Lower lobe of right lung (tissue), 2 donors: ENCODE measurements at regions not wholly inside any gene's neighbourhood (a gene's known extent, or its start where the extent isn't known, plus 50 kb on each side); places are given as distances from the start of the nearest gene placed in this dataset.
"Not testable (repeated sequence)": the region's sequence is repeated elsewhere in the genome, so short reads cannot be mapped to it uniquely, and the experiment has no call there.

Source experiments
- ATAC-seq, 2 donors: fragments of 200-7000 bp; cut with Tn5 transposase; one replicate each; pipeline ENCODE4 v1.9.1; 2020 to 2022; ENCODE audit warnings: mild to moderate bottlenecking in 2 of 2, moderate library complexity in 2 of 2
- DNase-seq: peaks from one replicate; pipeline ENCODE4 v3.0.0-alpha.2; 2020
- H3K27ac ChIP-seq: fragments of 200-600 bp; one replicate; pipeline ENCODE4 v1.8.0; 2022
- H3K27me3 ChIP-seq: fragments of 200-600 bp; one replicate; pipeline ENCODE4 v1.8.0; 2022; ENCODE audit warnings: low read depth
- H3K36me3 ChIP-seq: fragments of 200-600 bp; one replicate; pipeline ENCODE4 v1.8.0; 2022; ENCODE audit warnings: mild to moderate bottlenecking
- H3K4me1 ChIP-seq: fragments of 200-600 bp; one replicate; pipeline ENCODE4 v1.8.0; 2022
- H3K4me3 ChIP-seq: fragments of 200-600 bp; one replicate; pipeline ENCODE4 v1.8.0; 2022; ENCODE audit warnings: mild to moderate bottlenecking
- H3K9me3 ChIP-seq: fragments of 200-600 bp; one replicate; pipeline ENCODE4 v1.8.0; 2022
- intact Hi-C: fragments of 100-400 bp; cut with DNase I; formaldehyde crosslinking; loops from one replicate; pipeline ENCODE4 v1.11.0; 2022
- TF ChIP-seq, protein P1 (sequence below): fragments of 200-600 bp; IDR thresholded peaks from one replicate; pipeline ENCODE4 v1.8.0; 2022; ENCODE audit warnings: antibody characterized with exemption, mild to moderate bottlenecking
- donor health status: DM: no; HTN: yes; CAD: no; lungs with severe emphysema.

DNA sequence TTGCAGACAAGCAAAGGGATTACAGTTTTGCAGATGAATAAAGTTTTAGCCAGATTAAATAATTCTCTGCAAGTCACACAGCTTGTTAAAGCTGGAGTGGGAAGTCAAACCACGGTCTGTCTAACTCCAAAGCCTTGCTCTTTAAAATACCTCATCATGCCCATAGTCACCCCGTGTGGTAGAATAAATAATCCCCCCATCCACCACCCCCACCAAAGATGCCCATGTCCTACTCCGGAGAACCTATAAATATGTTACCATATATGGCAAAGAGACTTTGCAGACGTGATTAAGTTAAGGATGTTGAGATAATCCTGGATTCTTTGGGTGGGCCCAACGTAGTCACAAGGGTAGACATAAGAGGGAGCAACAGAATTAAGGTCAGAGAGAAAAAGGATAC is 118.7 kb downstream of the BEND2 start:
- Histone ChIP-seq H3K36me3 (no peaks in the 10 kb centered on the region), H3K9me3 (no peaks in the 10 kb centered on the region), H3K4me1 (no peaks in the 10 kb centered on the region), H3K4me3 (no peak overlapping the region), H3K27ac (no peak overlapping the region), H3K27me3 (no peaks in the 10 kb centered on the region)
- TF ChIP-seq, protein P1, sequence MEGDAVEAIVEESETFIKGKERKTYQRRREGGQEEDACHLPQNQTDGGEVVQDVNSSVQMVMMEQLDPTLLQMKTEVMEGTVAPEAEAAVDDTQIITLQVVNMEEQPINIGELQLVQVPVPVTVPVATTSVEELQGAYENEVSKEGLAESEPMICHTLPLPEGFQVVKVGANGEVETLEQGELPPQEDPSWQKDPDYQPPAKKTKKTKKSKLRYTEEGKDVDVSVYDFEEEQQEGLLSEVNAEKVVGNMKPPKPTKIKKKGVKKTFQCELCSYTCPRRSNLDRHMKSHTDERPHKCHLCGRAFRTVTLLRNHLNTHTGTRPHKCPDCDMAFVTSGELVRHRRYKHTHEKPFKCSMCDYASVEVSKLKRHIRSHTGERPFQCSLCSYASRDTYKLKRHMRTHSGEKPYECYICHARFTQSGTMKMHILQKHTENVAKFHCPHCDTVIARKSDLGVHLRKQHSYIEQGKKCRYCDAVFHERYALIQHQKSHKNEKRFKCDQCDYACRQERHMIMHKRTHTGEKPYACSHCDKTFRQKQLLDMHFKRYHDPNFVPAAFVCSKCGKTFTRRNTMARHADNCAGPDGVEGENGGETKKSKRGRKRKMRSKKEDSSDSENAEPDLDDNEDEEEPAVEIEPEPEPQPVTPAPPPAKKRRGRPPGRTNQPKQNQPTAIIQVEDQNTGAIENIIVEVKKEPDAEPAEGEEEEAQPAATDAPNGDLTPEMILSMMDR, result no peak
- ATAC-seq, result no peak
- intact Hi-C loops, result no loop called here
- no peak for DNase-seq

GRCh38 chrX:18101087-18101486 is 119.6 kb downstream of the BEND2 start:
- TF ChIP-seq, protein P1, result no peak
- H3K27ac ChIP-seq, result no peak overlapping the region
- DNase-seq, result no peak
- intact Hi-C loops, result no loop called here
- no peaks in the 10 kb centered on the region for H3K4me1 ChIP-seq
- no peak overlapping the region for H3K4me3 ChIP-seq
- H3K27me3 ChIP-seq, result no peaks in the 10 kb centered on the region
- no peaks in the 10 kb centered on the region for H3K36me3 ChIP-seq
- no peaks in the 10 kb centered on the region for H3K9me3 ChIP-seq
- no peak for ATAC-seq

- Histone ChIP-seq H3K9me3 (no peaks in the 10 kb centered on the region), H3K36me3 (no peaks in the 10 kb centered on the region), H3K4me1 (no peaks in the 10 kb centered on the region), H3K4me3 (no peak overlapping the region), H3K27me3 (no peaks in the 10 kb centered on the region), H3K27ac (no peak overlapping the region)
- no peak for DNase-seq
- intact Hi-C loops, result no loop called here
- no peak for ATAC-seq
- TF ChIP-seq, protein P1, result no peak
Measured at GRCh38 chrX:18099745-18100144, 120.9 kb downstream of the BEND2 start.

DNA sequence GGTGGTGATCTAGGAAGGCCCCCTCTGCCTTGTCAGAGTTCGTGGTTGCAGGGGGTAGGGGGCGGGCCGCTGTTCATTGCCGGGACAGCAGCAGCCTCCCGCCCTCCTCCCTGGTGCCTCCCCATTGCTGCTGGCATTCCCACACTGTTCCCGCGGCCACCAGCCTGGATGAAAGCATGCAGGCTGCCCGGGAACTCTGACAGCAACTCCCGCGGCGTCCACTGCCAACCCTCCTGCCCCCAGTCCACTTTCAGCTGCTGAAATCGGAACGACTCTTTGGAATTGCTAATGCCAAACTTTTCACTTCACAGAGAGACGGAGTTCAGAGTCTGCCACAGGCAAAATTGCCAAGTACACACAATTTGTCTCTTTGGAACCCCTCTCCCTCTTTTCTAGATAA is 121.9 kb downstream of the BEND2 start:
- intact Hi-C loops, result no loop called here
- H3K27me3 ChIP-seq, result no peaks in the 10 kb centered on the region
- H3K4me3 ChIP-seq, result no peak overlapping the region
- H3K27ac ChIP-seq, result no peak overlapping the region
- TF ChIP-seq, protein P1, result no peak
- no peaks in the 10 kb centered on the region for H3K36me3 ChIP-seq
- ATAC-seq (no peak), DNase-seq (no peak)
- H3K9me3 ChIP-seq, result no peaks in the 10 kb centered on the region
- H3K4me1 ChIP-seq, result no peaks in the 10 kb centered on the region

- ATAC-seq (no peak), DNase-seq (no peak)
- no peak overlapping the region for H3K4me3 ChIP-seq
- H3K27ac ChIP-seq, result no peak overlapping the region
- H3K9me3 ChIP-seq, result no peaks in the 10 kb centered on the region
- TF ChIP-seq, protein P1, result no peak
- H3K36me3 ChIP-seq, result no peaks in the 10 kb centered on the region
- intact Hi-C loops, result no loop called here
- no peaks in the 10 kb centered on the region for H3K27me3 ChIP-seq
- no peaks in the 10 kb centered on the region for H3K4me1 ChIP-seq
Measured at GRCh38 chrX:18076434-18076833, 144.3 kb downstream of the BEND2 start.

DNA sequence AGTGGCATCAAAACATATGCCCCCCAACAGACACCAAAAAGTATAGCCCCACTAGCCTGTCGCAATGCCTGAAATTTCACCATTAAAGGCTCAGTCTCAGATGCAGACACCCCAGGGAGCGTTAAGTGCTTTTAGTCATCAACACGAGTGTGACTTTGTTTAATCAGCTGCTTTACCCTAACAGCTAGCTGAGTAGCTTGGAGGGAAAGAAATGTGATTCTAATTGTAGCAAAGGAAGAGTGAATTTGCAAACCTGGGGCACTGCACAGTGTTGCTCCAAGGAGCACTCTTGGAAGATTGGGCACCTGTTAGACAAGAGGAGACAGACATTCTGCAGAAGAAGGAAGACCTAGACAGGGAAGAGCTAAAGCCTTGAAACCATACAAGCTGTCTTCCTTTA is 145.1 kb downstream of the BEND2 start:
- Histone ChIP-seq H3K27ac (no peak overlapping the region), H3K4me3 (no peak overlapping the region), H3K27me3 (no peaks in the 10 kb centered on the region), H3K9me3 (no peaks in the 10 kb centered on the region), H3K4me1 (no peaks in the 10 kb centered on the region), H3K36me3 (no peaks in the 10 kb centered on the region)
- intact Hi-C loops, result no loop called here
- ATAC-seq (no peak), DNase-seq (no peak)
- TF ChIP-seq, protein P1, result no peak

DNA sequence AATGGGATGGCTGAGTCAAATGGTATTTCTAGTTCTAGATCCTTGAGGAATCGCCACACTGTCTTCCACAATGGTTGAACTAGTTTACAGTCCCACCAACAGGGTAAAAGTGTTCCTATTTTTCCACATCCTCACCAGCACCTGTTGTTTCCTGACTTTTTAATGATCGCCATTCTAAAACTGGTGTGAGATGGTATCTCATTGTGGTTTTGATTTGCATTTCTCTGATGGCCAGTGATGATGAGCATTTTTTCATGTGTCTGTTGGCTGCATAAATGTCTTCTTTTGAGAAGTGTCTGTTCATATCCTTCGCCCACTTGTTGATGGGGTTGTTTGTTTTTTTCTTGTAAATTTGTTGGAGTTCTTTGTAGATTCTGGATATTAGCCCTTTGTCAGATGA is 152.6 kb downstream of the BEND2 start:
- ATAC-seq, DNase-seq, H3K27ac ChIP-seq, H3K4me1 ChIP-seq, H3K9me3 ChIP-seq, H3K36me3 ChIP-seq, H3K4me3 ChIP-seq, intact Hi-C loops, H3K27me3 ChIP-seq: not testable (repeated sequence)
